B cell (primary cell): ENCODE measurements at regions not wholly inside any gene's neighbourhood (a gene's known extent, or its start where the extent isn't known, plus 50 kb on each side); places are given as distances from the start of the nearest gene placed in this dataset.
"Not testable (repeated sequence)": the region's sequence is repeated elsewhere in the genome, so short reads cannot be mapped to it uniquely, and the experiment has no call there.

ENCODE experiments used
- EZH2 ChIP-seq: IDR thresholded peaks from 2 replicates; pipeline ENCODE4 v1.6.1; 2012; ENCODE audit warnings: borderline replicate concordance, low read depth, mild to moderate bottlenecking, moderate library complexity, low read length; ENCODE audit not compliant: insufficient read depth, poor library complexity, severe bottlenecking
- TF ChIP-seq, protein P1 (sequence below): fragments of 200-600 bp; IDR thresholded peaks from one replicate; pipeline ENCODE4 v1.8.0; 2022; ENCODE audit warnings: antibody characterized with exemption, mild to moderate bottlenecking

- TF ChIP-seq, protein P1, sequence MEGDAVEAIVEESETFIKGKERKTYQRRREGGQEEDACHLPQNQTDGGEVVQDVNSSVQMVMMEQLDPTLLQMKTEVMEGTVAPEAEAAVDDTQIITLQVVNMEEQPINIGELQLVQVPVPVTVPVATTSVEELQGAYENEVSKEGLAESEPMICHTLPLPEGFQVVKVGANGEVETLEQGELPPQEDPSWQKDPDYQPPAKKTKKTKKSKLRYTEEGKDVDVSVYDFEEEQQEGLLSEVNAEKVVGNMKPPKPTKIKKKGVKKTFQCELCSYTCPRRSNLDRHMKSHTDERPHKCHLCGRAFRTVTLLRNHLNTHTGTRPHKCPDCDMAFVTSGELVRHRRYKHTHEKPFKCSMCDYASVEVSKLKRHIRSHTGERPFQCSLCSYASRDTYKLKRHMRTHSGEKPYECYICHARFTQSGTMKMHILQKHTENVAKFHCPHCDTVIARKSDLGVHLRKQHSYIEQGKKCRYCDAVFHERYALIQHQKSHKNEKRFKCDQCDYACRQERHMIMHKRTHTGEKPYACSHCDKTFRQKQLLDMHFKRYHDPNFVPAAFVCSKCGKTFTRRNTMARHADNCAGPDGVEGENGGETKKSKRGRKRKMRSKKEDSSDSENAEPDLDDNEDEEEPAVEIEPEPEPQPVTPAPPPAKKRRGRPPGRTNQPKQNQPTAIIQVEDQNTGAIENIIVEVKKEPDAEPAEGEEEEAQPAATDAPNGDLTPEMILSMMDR, result not testable (repeated sequence)
- TF ChIP-seq EZH2, result not testable (repeated sequence)
These were observed 113.0 kb upstream of the TSPAN8 start for GRCh38 chr12:71270794-71271193.
